B cell (primary cell): ENCODE measurements at regions not wholly inside any gene's neighbourhood (a gene's known extent, or its start where the extent isn't known, plus 50 kb on each side); places are given as distances from the start of the nearest gene placed in this dataset.
A peak's percentile ranks its signal among the peaks of the same experiment; 100 is the strongest.
"Not testable (repeated sequence)": the region's sequence is repeated elsewhere in the genome, so short reads cannot be mapped to it uniquely, and the experiment has no call there.

Experiments
- ATAC-seq: fragments of 200-7000 bp; cut with Tn5 transposase; one replicate; pipeline ENCODE4 v1.10.0; 2021; ENCODE audit warnings: low read depth, mild to moderate bottlenecking, moderate number of reproducible peaks, moderate library complexity
- CTCF ChIA-PET: fragments of 350-600 bp; sonication (Branson Sonifier 250); formaldehyde crosslinking; loops from one replicate; lab custom pipeline; 2021; ENCODE audit warnings: antibody characterized with exemption, inconsistent platforms; lab: Charles Lee
- POLR2A ChIA-PET: fragments of 350-600 bp; sonication (Branson Sonifier 250); formaldehyde crosslinking; loops from one replicate; lab custom pipeline; 2021; ENCODE audit warnings: antibody characterized with exemption; lab: Charles Lee
- DNase-seq: peaks from one replicate; pipeline ENCODE4 v3.0.0; 2013
- H2AFZ ChIP-seq: 2 replicates; pipeline ENCODE4 v1.6.1; 2012; ENCODE audit warnings: mild to moderate bottlenecking, low read depth, low read length; ENCODE audit not compliant: insufficient read depth, poor library complexity, severe bottlenecking
- H3K27ac ChIP-seq, 2 donors: 1 replicate in 1 of 2; 2 replicates in 1 of 2; pipeline ENCODE4 v1.5.1; 2012 to 2013; ENCODE audit warnings: low read length in 2 of 2, mild to moderate bottlenecking in 2 of 2, moderate library complexity in 1 of 2
- H3K27me3 ChIP-seq, 4 experiments: fragments of 200-600 bp in 1 of 4; sonication (generic) in 1 of 4; replicated peaks in 1 of 4; 1 replicate in 2 of 4; 2 replicates in 2 of 4; pipeline versions ENCODE4 v1.6.1 to v1.7.0; 2013 to 2016; ENCODE audit warnings: low read length in 3 of 4, mild to moderate bottlenecking in 2 of 4, mixed read lengths in 1 of 4, moderate library complexity in 1 of 4; ENCODE audit not compliant: insufficient read depth in 4 of 4, control insufficient read depth in 3 of 4; ENCODE audit errors: control extremely low read depth in 1 of 4
- H3K36me3 ChIP-seq, 2 experiments: replicated peaks in 1 of 2; 1 replicate in 1 of 2; 2 replicates in 1 of 2; pipeline versions ENCODE4 v1.6.1 to v1.7.1; 2013; ENCODE audit warnings: low read length in 1 of 2; ENCODE audit not compliant: insufficient read depth in 2 of 2, control insufficient read depth in 1 of 2; ENCODE audit errors: control extremely low read depth in 1 of 2, extremely low read depth in 1 of 2
- H3K4me1 ChIP-seq, 2 donors: fragments of 200-600 bp in 1 of 2; sonication (generic) in 1 of 2; 1 replicate in 1 of 2; 2 replicates in 1 of 2; pipeline versions ENCODE4 v1.5.1 to v1.6.1; 2013 to 2017; ENCODE audit warnings: low read length in 2 of 2; ENCODE audit not compliant: control insufficient read depth in 2 of 2, insufficient read depth in 2 of 2
- H3K4me2 ChIP-seq: replicated peaks from 2 replicates; pipeline ENCODE3; 2012; ENCODE audit warnings: mild to moderate bottlenecking, low read depth, low read length; ENCODE audit not compliant: poor library complexity, severe bottlenecking
- H3K4me3 ChIP-seq, 5 experiments: fragments of 200-600 bp in 1 of 5; sonication (generic) in 1 of 5; 1 replicate in 3 of 5; 2 replicates in 2 of 5; pipeline versions ENCODE4 v1.5.1 to v1.7.0; 2011 to 2016; ENCODE audit warnings: low read length in 4 of 5, mild to moderate bottlenecking in 4 of 5, low read depth in 2 of 5, control low read depth in 1 of 5, moderate library complexity in 1 of 5; ENCODE audit not compliant: insufficient read depth in 1 of 5; ENCODE audit errors: control extremely low read depth in 1 of 5, extremely low read depth in 1 of 5
- H3K79me2 ChIP-seq: fragments of 200-600 bp; sonication (generic); one replicate; pipeline ENCODE4 v1.6.0; 2016; ENCODE audit warnings: low read length; ENCODE audit not compliant: control insufficient read depth, insufficient read depth
- H3K9ac ChIP-seq: fragments of 200-600 bp; sonication (generic); 2 replicates; pipeline ENCODE4 v1.6.1; 2017; ENCODE audit warnings: mild to moderate bottlenecking, low read length, moderate library complexity
- H3K9me3 ChIP-seq, 3 donors: one replicate each; pipeline versions ENCODE4 v1.6.1 to v1.7.1; 2013; ENCODE audit warnings: low read length in 2 of 3; ENCODE audit not compliant: control insufficient read depth in 2 of 3, insufficient read depth in 1 of 3; ENCODE audit errors: control extremely low read depth in 1 of 3
- H4K20me1 ChIP-seq: 2 replicates; pipeline ENCODE4 v1.6.0; 2012; ENCODE audit warnings: mild to moderate bottlenecking, low read length; ENCODE audit not compliant: insufficient read depth, control insufficient read depth, poor library complexity, severe bottlenecking
- H3K27ac Mint-ChIP-seq: one replicate; pipeline ENCODE4 v1.8.0; 2021; ENCODE audit warnings: mixed read lengths
- H3K27me3 Mint-ChIP-seq: one replicate; pipeline ENCODE4 v1.8.0; 2021; ENCODE audit warnings: mixed read lengths
- H3K4me1 Mint-ChIP-seq: one replicate; pipeline ENCODE4 v1.8.0; 2021; ENCODE audit warnings: mixed read lengths
- H3K4me3 Mint-ChIP-seq: one replicate; pipeline ENCODE4 v1.8.0; 2021; ENCODE audit warnings: mixed read lengths
- H3K9me3 Mint-ChIP-seq: one replicate; pipeline ENCODE4 v1.8.0; 2022; ENCODE audit warnings: mixed read lengths; ENCODE audit not compliant: insufficient read depth
- WGBS: methylation state at CpG from one replicate; pipeline ENCODE4 v1.1.5; 2013; ENCODE audit warnings: missing lambda C conversion rate; ENCODE audit not compliant: insufficient coverage; 5-methylcytosine and 5-hydroxymethylcytosine counted together
- intact Hi-C: fragments of 100-400 bp; cut with micrococcal nuclease; formaldehyde crosslinking; loops from one replicate; pipeline ENCODE4 v1.10.0; 2022

DNA sequence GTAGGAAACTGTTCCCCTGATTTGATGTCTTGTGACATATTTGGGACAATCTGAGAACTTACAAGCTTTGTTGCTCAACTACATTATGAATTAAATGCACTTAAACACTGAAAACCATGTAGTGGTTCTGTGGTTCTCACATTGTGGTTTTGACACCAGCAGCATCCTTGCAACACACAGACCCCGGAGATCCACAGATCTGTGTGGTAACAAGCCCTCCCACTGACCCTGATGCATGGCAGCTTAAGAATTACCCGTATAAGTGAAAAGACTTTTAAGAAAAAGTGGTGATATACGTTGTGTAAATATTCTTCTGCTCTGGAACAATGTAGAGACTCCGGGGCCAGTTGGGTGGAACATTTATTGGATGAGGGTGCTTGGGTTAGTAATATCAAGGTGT, 127.4 kb upstream of the ANKRD30BL start:
- H3K9me3 Mint-ChIP-seq, H3K4me3 ChIP-seq, ATAC-seq, H4K20me1 ChIP-seq, H3K4me1 Mint-ChIP-seq, H2AFZ ChIP-seq, H3K4me1 ChIP-seq, H3K36me3 ChIP-seq, H3K4me3 Mint-ChIP-seq, intact Hi-C loops, CTCF ChIA-PET, H3K9ac ChIP-seq, POLR2A ChIA-PET, H3K4me2 ChIP-seq, DNase-seq, H3K27ac Mint-ChIP-seq, H3K27ac ChIP-seq, H3K79me2 ChIP-seq, H3K27me3 ChIP-seq, H3K27me3 Mint-ChIP-seq: not testable (repeated sequence)
- H3K9me3 ChIP-seq, result peaks cover 0 to 11% (median 0%) of the 10 kb centered on the region in 3 donors
- 95% methylated on average over 3 of the region's 4 CpGs for WGBS

DNA sequence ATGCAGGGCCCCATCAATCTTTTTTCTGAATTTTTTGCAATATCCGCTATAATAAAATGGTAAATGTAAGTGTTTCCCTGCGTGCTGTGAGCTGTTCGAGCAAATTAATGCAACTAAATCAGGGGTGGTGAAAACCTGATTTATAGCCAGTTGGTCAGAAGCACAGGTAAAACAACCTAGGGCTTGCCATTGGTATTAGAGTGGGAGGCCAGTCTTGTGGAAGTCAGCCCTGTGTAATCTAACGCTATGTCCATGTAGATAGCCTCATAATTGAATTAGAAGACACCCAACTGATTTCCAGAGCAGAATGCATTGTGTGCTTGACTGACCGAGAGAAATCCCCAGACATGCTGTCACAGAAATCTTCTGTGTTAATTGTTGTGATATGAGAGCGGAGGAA, 126.8 kb upstream of the GPR39 start:
- H3K27ac Mint-ChIP-seq, intact Hi-C loops: not testable (repeated sequence)

DNA sequence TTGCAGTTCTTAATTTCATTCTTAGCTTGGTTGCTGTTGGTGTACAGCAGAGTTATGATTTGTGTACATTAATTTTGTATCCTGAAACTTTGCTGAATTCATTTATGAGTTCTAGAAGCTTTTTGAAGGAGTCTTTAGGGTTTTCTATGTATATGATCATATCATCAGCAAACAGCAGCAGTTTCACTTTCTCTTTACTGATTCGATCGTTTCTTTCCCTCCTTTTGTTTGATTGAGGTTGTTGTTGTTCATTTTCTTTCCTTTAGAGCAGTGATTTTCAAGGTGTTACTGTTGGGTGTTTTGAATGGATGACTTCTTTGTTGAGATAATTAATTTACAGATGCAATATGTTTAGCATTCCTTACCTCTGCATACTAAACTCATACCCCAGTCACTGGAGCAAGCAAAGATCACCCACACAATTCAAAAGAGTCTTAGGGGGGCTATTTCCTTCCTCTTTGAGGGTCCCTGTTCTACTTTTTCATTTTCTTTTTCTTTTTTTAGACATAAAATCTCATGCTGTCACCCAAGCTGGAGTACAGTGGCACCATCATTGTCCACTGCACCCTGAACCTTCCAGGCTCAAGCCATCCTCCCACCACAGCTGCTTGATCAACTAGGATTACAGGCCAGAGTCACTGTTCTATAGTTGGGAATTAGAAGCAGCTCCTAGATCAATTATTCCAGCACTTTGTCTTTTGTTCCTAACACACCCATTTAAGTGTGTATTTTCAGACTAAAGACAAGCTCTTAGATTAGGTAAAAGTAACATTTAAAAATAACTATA, 115.8 kb upstream of the GPR39 start:
- H3K27me3 ChIP-seq, H3K4me1 ChIP-seq, ATAC-seq, CTCF ChIA-PET, H4K20me1 ChIP-seq, H3K27ac ChIP-seq, H3K9ac ChIP-seq, H3K4me3 ChIP-seq, DNase-seq, H3K79me2 ChIP-seq, H3K27me3 Mint-ChIP-seq, POLR2A ChIA-PET, H3K27ac Mint-ChIP-seq, H2AFZ ChIP-seq, intact Hi-C loops, H3K9me3 Mint-ChIP-seq, H3K9me3 ChIP-seq, H3K4me2 ChIP-seq, H3K4me1 Mint-ChIP-seq, H3K36me3 ChIP-seq: not testable (repeated sequence)
- H3K4me3 Mint-ChIP-seq, result peak overlapping the region; percentile 53
- no CpG with 5 or more reads among the region's 2 CpGs for WGBS

More for the DNA sequence above, 126.8 kb upstream of the GPR39 start:
- H3K27ac ChIP-seq, H3K4me3 ChIP-seq, H3K36me3 ChIP-seq, ATAC-seq, H3K9me3 Mint-ChIP-seq, H3K9ac ChIP-seq, DNase-seq, H3K4me2 ChIP-seq, H2AFZ ChIP-seq, POLR2A ChIA-PET, CTCF ChIA-PET, H3K4me1 ChIP-seq, H3K27me3 Mint-ChIP-seq, H3K27me3 ChIP-seq, H4K20me1 ChIP-seq, H3K4me3 Mint-ChIP-seq, H3K79me2 ChIP-seq, H3K4me1 Mint-ChIP-seq: not testable (repeated sequence)
- H3K9me3 ChIP-seq, result peaks cover 0 to 11% (median 0%) of the 10 kb centered on the region in 3 donors
- WGBS, result 92% methylated on average over 3 of the region's 6 CpGs

DNA sequence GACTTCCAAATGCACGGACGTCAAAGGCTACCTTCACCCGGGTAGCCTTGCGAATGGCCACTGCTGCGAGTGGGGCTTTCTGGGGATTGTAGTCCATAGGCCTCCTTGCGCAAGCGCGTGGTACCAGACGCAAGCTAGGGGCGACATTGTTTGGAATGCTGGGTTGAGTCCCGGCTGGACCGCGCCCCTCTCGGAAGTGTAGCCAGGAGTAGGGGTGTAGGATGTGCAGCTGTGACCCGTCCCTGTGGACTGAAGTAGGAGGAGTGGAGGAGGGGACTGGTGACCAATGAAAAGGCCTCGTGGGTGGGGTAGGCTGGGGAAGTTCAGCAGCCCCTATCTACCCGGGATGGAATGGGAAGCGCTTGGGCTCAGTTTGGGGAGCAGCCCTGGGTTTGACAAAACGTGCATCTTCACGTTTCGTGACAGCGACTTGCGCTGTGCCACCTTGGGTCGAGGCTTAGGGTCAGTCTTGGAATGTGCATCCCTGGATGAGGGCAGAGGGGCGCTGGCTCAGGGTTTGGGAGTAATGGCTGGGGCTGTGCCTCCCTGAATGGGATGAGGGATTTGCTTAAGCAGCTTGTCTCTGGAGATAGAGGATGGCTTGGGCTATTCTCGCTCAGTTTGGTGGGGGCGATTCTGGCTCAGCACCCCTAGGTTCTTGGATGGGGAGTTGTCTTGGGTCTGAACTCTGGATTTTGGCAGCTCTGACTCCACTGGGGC, 111.8 kb upstream of the GPR39 start:
- H3K4me2 ChIP-seq, ATAC-seq, H3K9me3 Mint-ChIP-seq, DNase-seq, H3K79me2 ChIP-seq, H3K4me1 Mint-ChIP-seq, H3K27me3 ChIP-seq, CTCF ChIA-PET, H3K4me3 Mint-ChIP-seq, H4K20me1 ChIP-seq, H3K27ac ChIP-seq, H3K27ac Mint-ChIP-seq, H3K9ac ChIP-seq, POLR2A ChIA-PET, intact Hi-C loops, H3K9me3 ChIP-seq, H3K27me3 Mint-ChIP-seq, H3K36me3 ChIP-seq, H3K4me3 ChIP-seq, H3K4me1 ChIP-seq: not testable (repeated sequence)
- WGBS, result 14% methylated on average over 25 of the region's 27 CpGs
- peak overlapping the region; percentile 28 for H2AFZ ChIP-seq
